ENCODE measurements at regions not wholly inside any gene's neighbourhood (a gene's known extent, or its start where the extent isn't known, plus 50 kb on each side); places are given as distances from the start of the nearest gene placed in this dataset.

DNA sequence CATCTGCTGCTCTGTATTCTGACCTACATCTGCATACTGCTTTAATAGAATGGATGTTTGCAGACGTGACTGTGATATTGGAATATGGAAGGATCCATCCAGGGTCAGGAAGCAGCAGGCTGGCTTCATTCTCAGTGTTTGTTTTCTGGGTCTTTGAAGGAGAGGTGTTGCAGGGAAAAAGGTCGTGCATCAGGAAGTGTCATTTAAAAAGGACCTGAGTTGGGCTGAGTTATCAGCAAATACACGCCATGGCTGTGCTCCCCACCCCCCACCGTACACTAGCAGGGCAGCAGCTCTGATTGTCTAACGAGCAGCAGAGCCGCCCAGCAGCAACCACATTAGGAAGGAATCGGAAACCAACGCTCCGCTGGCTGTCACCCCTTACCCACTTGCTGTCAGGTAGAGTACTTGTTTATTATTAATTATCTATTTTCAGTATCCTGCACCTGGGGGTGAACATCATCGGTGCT, 63.1 kb upstream of the STEAP1B start:
- DNase-seq, result no peak

DNA sequence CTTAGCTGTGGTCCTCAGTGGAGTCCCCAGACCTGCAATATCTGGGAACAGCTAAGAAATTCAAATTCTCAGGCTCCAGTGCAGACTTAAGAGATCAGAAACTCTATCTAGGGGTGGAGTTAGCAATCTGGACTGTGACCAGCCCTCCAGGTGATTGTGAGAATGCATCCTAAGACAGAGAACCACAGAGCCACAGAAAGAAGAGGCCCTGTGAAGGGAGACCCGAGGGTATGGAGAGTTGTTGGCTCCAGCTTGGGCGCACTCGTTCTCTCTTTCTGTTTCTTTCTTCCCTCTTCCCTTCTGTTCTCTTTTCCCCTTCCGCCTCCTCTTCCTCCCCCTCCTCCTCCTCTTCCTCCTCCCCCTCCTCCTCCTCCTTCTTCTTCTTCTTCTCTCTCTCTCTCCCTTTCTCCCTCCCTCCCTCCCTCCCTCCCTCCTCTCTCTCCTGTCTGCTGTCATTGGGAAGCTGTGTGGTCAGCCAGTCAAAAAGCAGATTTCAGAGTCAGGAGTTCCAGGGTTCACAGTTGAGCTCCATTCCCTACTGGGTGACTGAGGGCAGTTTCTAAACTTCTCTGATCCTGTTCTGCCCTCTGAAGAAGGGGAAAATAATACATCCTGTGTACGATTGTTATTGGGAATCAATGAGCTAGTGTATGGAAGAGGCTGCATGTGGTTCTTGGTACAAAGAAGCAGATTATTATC, 62.1 kb upstream of the STEAP1B start:
- no peak overlapping the region for H3K4me3 ChIP-seq
- no peaks in the 10 kb centered on the region for H3K9me3 ChIP-seq (replicated peaks)
- H3K27me3 ChIP-seq, result no peaks in the 10 kb centered on the region
- H3K4me1 ChIP-seq, result peaks cover 14% of the 10 kb centered on the region
- H3K27ac ChIP-seq, result no peak overlapping the region
- DNase-seq, result no peak
- H3K36me3 ChIP-seq, result no peaks in the 10 kb centered on the region

More for the DNA sequence above, 63.1 kb upstream of the STEAP1B start:
- Histone ChIP-seq H3K36me3 (no peaks in the 10 kb centered on the region), H3K27me3 (no peaks in the 10 kb centered on the region), H3K27ac (no peak overlapping the region), H3K4me1 (peaks cover 14% of the 10 kb centered on the region), H3K4me3 (no peak overlapping the region), H3K9me3 (replicated peaks) (no peaks in the 10 kb centered on the region)

DNA sequence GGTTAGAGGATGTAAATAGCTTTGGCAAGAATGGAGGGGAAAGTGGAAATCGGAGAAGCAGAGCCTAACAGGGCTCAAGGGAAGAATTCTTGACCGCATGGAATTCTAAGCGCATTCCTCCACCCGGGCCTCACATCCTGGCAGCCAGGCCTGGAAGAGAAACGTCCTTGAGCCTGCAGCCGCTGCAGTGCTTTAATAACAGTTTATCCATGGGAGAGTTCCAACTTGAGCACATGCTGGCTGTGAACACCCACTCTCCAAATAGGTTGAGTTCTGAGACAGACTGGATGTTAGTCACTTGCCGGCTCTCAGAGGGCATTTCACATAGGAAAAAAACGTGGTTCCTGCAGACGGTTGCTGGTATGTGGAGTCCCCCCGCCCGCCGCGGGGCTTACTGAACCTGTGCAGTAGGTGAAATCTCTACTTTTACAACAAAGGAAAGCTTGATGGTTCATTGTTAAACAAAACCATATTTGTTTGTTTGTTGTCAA, 61.4 kb upstream of the STEAP1B start:
- Histone ChIP-seq H3K4me1 (peaks cover 14% of the 10 kb centered on the region), H3K27me3 (no peaks in the 10 kb centered on the region), H3K27ac (no peak overlapping the region), H3K4me3 (no peak overlapping the region), H3K36me3 (no peaks in the 10 kb centered on the region), H3K9me3 (replicated peaks) (no peaks in the 10 kb centered on the region)
- peak; percentile 89 to 92 for DNase-seq

DNA sequence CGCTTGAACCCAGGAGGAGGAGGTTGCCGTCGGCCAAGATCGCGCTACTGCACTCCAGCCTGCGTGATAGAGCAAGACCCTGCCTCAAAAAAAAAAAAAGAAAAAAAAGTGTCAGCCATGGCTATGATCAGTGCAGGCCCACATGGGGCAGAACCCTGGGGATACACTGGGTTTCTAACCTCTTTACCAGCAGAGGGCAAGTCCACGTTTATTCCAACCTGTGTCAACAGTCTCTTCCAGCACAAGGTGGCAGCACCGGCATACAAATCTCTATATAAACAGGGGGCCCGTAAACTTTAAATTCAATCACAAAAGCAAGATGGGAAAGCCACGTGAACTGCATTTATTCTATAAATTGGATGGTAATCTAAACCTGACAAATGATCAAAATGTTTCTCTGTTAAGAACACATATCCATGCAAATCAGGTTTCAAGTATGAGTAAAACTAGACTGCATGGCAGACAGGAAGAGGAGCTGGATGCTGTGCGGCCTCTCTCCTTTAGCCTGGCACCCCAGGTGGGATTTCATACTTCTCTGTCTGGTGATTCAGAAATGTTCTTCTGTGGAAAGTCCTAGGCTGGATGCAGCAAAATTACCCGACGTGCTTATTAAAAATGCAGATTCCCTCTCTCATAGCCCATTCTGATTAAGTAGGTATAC, 60.0 kb upstream of the STEAP1B start:
- Histone ChIP-seq H3K4me3 (no peak overlapping the region), H3K27ac (no peak overlapping the region), H3K9me3 (replicated peaks) (no peaks in the 10 kb centered on the region), H3K4me1 (peaks cover 14% of the 10 kb centered on the region), H3K27me3 (no peaks in the 10 kb centered on the region), H3K36me3 (no peaks in the 10 kb centered on the region)
- peak; percentile 61 to 81 for DNase-seq

DNA sequence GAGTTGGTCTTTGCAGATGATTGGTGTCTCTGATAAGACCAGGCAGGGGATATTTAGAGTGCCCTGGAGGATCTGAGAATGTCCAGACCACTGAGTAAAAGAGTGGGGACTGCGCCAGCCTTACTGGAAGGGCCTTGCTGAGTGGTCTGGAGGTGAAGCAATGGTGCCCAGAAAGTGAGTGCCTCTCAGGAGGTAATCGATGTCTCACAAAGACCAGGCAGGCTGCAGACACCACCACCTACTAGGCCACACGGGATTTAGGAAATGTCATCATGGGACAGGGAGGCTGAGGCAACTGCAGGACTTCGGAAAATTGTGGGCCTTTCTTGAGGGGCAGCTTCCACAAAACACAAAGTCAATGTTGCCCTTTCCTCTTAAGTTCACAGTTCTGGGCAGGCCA, 57.2 kb upstream of the STEAP1B start:
- Histone ChIP-seq H3K27me3 (no peaks in the 10 kb centered on the region), H3K27ac (no peak overlapping the region), H3K4me3 (no peak overlapping the region), H3K4me1 (peaks cover 11% of the 10 kb centered on the region), H3K36me3 (no peaks in the 10 kb centered on the region), H3K9me3 (replicated peaks) (no peaks in the 10 kb centered on the region)
- DNase-seq, result no peak

DNA sequence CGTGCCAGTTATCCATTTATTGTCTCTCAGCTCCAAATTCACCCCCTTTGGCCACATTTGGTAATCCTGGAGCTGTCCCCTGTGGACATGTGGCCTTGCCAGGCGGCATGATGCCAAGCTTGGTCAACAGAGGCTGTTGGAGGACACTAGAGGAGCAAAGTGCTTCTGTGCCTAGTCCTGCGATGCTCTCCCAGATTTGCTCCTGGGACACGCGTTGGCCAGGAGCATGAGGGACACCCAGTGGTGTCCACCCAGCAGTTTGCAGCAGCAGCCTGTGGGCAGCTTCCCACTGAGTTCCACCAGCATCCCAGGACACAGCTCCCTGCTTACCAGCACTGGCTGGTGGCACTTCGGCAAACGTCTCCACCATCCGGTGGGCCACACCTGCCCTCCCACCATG, 55.5 kb upstream of the STEAP1B start:
- no peak for DNase-seq
- H3K4me1 ChIP-seq, result no peaks in the 10 kb centered on the region
- H3K27ac ChIP-seq, result no peak overlapping the region

DNA sequence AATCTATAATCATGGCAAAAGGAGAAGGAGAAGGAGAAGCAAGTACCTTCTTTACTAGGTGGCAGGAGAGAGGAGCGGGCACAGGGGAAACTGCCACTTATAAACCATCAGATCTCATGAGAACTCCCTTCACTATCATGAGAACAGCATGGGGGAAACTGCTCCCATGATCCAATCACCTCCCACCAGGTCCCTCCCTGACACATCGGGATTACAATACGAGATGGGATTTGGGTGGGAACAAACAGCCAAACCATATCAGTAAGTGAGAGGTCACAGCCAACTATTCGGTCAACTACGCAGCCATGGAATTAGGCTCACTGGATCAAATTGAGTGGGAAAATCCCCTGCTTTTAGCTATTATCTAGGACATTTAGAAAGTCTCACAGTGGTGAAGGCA, 54.2 kb upstream of the STEAP1B start:
- DNase-seq, result no peak
- H3K27ac ChIP-seq, result no peak overlapping the region
- H3K36me3 ChIP-seq, result no peaks in the 10 kb centered on the region
- H3K9me3 ChIP-seq (replicated peaks), result no peaks in the 10 kb centered on the region
- H3K4me1 ChIP-seq, result no peaks in the 10 kb centered on the region
- H3K27me3 ChIP-seq, result no peaks in the 10 kb centered on the region
- no peak overlapping the region for H3K4me3 ChIP-seq

More for the DNA sequence above, 55.5 kb upstream of the STEAP1B start:
- H3K36me3 ChIP-seq, result no peaks in the 10 kb centered on the region
- no peaks in the 10 kb centered on the region for H3K9me3 ChIP-seq (replicated peaks)
- no peaks in the 10 kb centered on the region for H3K27me3 ChIP-seq
- no peak overlapping the region for H3K4me3 ChIP-seq

DNA sequence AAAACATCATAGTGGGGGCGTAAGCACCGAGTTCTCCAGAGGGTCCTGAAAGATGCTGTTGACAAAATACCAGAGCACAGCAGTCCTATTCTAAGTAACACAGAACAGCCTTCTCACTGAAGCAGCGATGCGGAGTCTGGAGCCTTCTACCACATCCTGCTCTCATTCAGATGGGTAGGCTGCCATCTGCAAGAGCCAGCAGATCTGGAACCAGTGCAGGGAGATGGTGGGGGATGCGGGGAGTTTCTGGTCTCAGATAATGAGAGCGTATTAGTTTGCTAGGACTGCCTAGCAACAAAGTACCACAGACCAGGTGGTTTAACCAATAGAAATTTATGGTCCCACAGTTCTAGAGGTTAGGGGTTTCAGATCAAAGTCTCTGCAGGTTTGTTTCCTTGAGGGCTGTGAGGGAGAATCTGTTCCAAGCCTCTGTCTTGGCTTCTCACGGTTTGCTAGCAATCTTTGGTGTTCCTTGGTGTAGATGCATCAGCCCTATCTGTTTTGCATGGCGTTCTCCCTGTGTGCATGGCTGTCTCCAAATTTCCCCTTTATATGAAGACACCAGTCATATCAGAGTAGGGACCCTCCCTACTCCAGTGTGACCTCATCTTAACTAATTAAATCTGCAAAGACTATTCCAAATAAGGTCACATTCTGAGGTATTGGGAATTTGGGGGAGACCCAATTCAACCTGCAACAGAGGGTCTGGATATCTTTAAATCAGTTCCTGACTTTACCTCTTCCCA, 52.0 kb upstream of the STEAP1B start:
- H3K27ac ChIP-seq, result no peak overlapping the region
- H3K9me3 ChIP-seq (replicated peaks), result no peaks in the 10 kb centered on the region
- DNase-seq, result no peak
- no peaks in the 10 kb centered on the region for H3K36me3 ChIP-seq
- H3K27me3 ChIP-seq, result no peaks in the 10 kb centered on the region
- no peaks in the 10 kb centered on the region for H3K4me1 ChIP-seq
- no peak overlapping the region for H3K4me3 ChIP-seq

DNA sequence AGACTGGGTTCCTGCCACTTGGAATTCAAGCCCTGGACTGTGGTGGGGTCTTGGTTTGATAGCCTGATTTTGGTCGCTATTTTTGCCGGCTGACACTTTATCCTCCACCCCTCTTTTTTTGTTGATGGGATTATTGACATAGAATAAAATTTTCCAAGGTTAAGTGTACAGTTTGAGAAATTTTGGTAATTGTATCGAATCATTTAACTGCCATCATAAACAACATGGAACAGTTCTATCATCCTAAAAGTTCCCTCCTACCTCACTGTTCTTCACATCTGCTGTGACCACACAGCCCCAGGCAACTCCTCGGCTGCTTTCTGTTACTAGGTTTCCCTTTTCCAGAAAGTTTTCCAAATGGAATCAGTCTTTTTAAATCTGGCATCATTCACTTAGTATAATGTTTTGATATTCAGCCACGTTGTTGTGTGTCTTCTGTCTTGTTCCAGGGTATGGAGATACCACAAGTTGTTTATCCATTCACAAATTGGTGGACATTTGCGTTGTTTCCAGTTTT, 50.6 kb upstream of the STEAP1B start:
- Histone ChIP-seq H3K27me3 (no peaks in the 10 kb centered on the region), H3K4me1 (no peaks in the 10 kb centered on the region), H3K9me3 (replicated peaks) (no peaks in the 10 kb centered on the region), H3K27ac (no peak overlapping the region), H3K4me3 (no peak overlapping the region), H3K36me3 (no peaks in the 10 kb centered on the region)
- DNase-seq, result no peak

DNA sequence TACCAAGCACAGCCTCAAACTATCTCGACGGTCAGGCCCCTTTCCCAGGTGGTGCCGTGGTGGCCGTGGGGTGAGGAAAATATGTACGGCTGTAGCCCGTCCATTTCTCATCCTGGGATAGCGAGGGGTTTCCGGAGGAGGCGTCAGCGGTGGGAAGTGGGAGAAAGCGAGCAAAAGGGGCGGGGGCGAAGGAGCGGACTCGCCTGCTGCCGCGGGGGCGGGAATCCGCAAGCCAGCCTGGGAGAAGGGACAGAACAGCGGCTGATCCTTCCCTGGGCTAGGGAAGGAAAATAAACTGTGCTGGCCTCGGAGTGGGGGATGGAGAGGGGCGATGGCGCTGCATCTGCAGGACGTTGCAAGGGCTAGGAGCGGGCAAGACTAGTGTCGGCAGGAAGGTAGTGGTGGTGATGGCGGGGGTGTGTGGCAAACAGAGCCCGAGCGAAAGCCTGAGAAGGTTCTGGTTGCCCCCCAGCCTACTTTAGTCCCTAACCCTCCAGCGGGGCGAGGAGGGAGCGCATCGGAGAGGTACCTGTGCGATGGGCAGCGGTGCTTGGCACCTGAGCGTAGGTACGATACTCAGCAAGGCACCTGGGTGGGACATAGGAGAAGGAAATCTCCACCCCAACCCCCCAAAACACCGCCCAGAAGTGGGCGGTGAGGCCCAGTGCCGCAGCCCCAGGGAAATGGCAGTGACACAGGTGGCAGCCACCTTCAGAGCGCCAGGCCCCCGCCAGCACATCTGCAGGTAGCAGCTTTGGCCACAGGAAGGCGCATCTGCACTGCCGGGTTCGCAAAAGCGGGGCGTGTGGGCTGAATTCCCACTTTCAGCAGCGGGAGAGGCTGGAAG, 49.9 kb upstream of the STEAP1B start:
- H3K4me3 ChIP-seq, result no peak overlapping the region
- H3K27me3 ChIP-seq, result no peaks in the 10 kb centered on the region; the same call in 1 of the 2 replicates
- no peaks in the 10 kb centered on the region for H3K4me1 ChIP-seq
- no peak overlapping the region for H3K27ac ChIP-seq
- DNase-seq, result no peak
- no peaks in the 10 kb centered on the region for H3K9me3 ChIP-seq (replicated peaks)
- H3K36me3 ChIP-seq, result no peaks in the 10 kb centered on the region

Measured in SJCRH30 (cell line).